Heart left ventricle (tissue), 13 donors: ENCODE measurements at regions not wholly inside any gene's neighbourhood (a gene's known extent, or its start where the extent isn't known, plus 50 kb on each side); places are given as distances from the start of the nearest gene placed in this dataset.

Experiments
- POLR2A ChIP-seq, 2 donors: fragments of 450-650 bp; IDR thresholded peaks; one replicate each; pipeline ENCODE4 v1.6.1; 2017; ENCODE audit warnings: antibody characterized with exemption in 2 of 2, mild to moderate bottlenecking in 2 of 2, moderate library complexity in 2 of 2
- TF ChIP-seq, protein P1 (sequence below), 12 donors: fragments of 200-600 bp; sonication (generic) in 4 of 12; IDR thresholded peaks; one replicate each; pipeline versions ENCODE4 v1.5.0 to v1.8.0; 2018 to 2022; ENCODE audit warnings: antibody characterized with exemption in 12 of 12, mild to moderate bottlenecking in 5 of 12
- donor health status: ischemic (EF 13 %, LVEDD 7.1; RV severe dilation, severe dysfunction).
- donor health status: DM: no; HTN: yes; CAD: no.
- donor health status: DM: no; HTN: no; CAD: no.
- donor health status: ischemic (EF 25% LVEDD 6.9; RV normal size, moderate dysfunction).
- donor health status: ischemic (EF 25% LVEDD 5.7; RV mildly dilated, moderate dysfunction).
- donor health status: ischemic (EF 35%, LVEDD 5.7; RV mildly dilated, moderate dysfunction).
- donor health status: nonischemic (EF 11% LVEDD 7.7; RV severe dilation, severe dysfunction).
- donor health status: DM: yes; HTN: yes; CAD: no.
- donor health status: PGD.
- donor health status: ischemic (EF 29% LVEDD 5.4; RV normal size, mild dysfunction).
- donor health status: nonischemic (EF 23%, LVEDD 6.1; RV moderate dilation, normal function).

GRCh38 chr10:33760056-33760943, 425.8 kb upstream of the NRP1 start:
- TF ChIP-seq, protein P1, sequence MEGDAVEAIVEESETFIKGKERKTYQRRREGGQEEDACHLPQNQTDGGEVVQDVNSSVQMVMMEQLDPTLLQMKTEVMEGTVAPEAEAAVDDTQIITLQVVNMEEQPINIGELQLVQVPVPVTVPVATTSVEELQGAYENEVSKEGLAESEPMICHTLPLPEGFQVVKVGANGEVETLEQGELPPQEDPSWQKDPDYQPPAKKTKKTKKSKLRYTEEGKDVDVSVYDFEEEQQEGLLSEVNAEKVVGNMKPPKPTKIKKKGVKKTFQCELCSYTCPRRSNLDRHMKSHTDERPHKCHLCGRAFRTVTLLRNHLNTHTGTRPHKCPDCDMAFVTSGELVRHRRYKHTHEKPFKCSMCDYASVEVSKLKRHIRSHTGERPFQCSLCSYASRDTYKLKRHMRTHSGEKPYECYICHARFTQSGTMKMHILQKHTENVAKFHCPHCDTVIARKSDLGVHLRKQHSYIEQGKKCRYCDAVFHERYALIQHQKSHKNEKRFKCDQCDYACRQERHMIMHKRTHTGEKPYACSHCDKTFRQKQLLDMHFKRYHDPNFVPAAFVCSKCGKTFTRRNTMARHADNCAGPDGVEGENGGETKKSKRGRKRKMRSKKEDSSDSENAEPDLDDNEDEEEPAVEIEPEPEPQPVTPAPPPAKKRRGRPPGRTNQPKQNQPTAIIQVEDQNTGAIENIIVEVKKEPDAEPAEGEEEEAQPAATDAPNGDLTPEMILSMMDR (IDR thresholded peaks at IDR 0.05) = no peak
- TF ChIP-seq POLR2A (IDR thresholded peaks at IDR 0.05) = no peak
